Mesendoderm (in vitro differentiated cells): ENCODE measurements at regions not wholly inside any gene's neighbourhood (a gene's known extent, or its start where the extent isn't known, plus 50 kb on each side); places are given as distances from the start of the nearest gene placed in this dataset.
A peak's percentile ranks its signal among the peaks of the same experiment; 100 is the strongest.

ENCODE experiments used
- DNase-seq: peaks from one replicate; pipeline ENCODE4 v3.0.0; 2013
- H2AK5ac ChIP-seq: 2 replicates; pipeline ENCODE4 v1.6.1; 2013; ENCODE audit warnings: low read length, inconsistent platforms
- H2BK120ac ChIP-seq: 2 replicates; pipeline ENCODE4 v1.6.1; 2013; ENCODE audit warnings: low read depth, mild to moderate bottlenecking, low read length, moderate library complexity, mixed read lengths
- H2BK15ac ChIP-seq: replicated peaks from 2 replicates; pipeline ENCODE4 v1.6.1; 2013; ENCODE audit warnings: low read depth, mild to moderate bottlenecking, moderate library complexity
- H2BK5ac ChIP-seq: 2 replicates; pipeline ENCODE4 v1.6.1; 2013; ENCODE audit warnings: low read length, inconsistent platforms
- H3K18ac ChIP-seq: 2 replicates; pipeline ENCODE4 v1.6.1; 2013; ENCODE audit warnings: mild to moderate bottlenecking, low read length, mixed read lengths
- H3K23ac ChIP-seq: one replicate; pipeline ENCODE4 v1.6.1; 2013; ENCODE audit warnings: low read length
- H3K27ac ChIP-seq: 2 replicates; pipeline ENCODE4 v1.5.1; 2013; ENCODE audit warnings: low read depth, mild to moderate bottlenecking, inconsistent platforms, low read length, moderate library complexity
- H3K27me3 ChIP-seq: 2 replicates; pipeline ENCODE4 v1.6.1; 2013; ENCODE audit warnings: low read length, control low read depth, mild to moderate bottlenecking, inconsistent platforms; ENCODE audit not compliant: insufficient read depth, poor library complexity
- H3K36me3 ChIP-seq: 2 replicates; pipeline ENCODE4 v1.6.1; 2013; ENCODE audit warnings: low read length, inconsistent platforms; ENCODE audit not compliant: control insufficient read depth, insufficient read depth
- H3K4ac ChIP-seq: one replicate; pipeline ENCODE4 v1.6.1; 2013; ENCODE audit warnings: low read depth, mild to moderate bottlenecking, low read length, moderate library complexity
- H3K4me1 ChIP-seq: 2 replicates; pipeline ENCODE4 v1.6.1; 2013; ENCODE audit warnings: low read depth, low read length, inconsistent platforms; ENCODE audit not compliant: control insufficient read depth
- H3K4me2 ChIP-seq: 2 replicates; pipeline ENCODE4 v1.6.1; 2013; ENCODE audit warnings: low read length
- H3K4me3 ChIP-seq: 2 replicates; pipeline ENCODE4 v1.5.1; 2013; ENCODE audit warnings: mild to moderate bottlenecking, low read length
- H3K56ac ChIP-seq: one replicate; pipeline ENCODE4 v1.6.1; 2013; ENCODE audit warnings: low read length
- H3K79me1 ChIP-seq: 2 replicates; pipeline ENCODE4 v1.6.1; 2013; ENCODE audit warnings: low read length, inconsistent platforms
- H3K79me2 ChIP-seq: 2 replicates; pipeline ENCODE4 v1.6.1; 2013; ENCODE audit warnings: mild to moderate bottlenecking, low read length; ENCODE audit not compliant: control insufficient read depth, insufficient read depth
- H3K9ac ChIP-seq: 2 replicates; pipeline ENCODE4 v1.6.1; 2013; ENCODE audit warnings: low read length, inconsistent platforms
- H4K5ac ChIP-seq: one replicate; pipeline ENCODE4 v1.6.1; 2013; ENCODE audit warnings: low read length
- H4K8ac ChIP-seq: one replicate; pipeline ENCODE4 v1.6.1; 2013; ENCODE audit warnings: low read depth, mild to moderate bottlenecking, control low read depth, low read length, moderate library complexity
- WGBS: extraction: QIAGEN DNeasy Blood & Tissue Kit; methylation state at CpG from one replicate; pipeline ENCODE4 v1.1.7; 2013; ENCODE audit warnings: low lambda C conversion rate, missing lambda C conversion rate; ENCODE audit not compliant: insufficient coverage; ENCODE audit errors: extremely low coverage; 5-methylcytosine and 5-hydroxymethylcytosine counted together

DNA sequence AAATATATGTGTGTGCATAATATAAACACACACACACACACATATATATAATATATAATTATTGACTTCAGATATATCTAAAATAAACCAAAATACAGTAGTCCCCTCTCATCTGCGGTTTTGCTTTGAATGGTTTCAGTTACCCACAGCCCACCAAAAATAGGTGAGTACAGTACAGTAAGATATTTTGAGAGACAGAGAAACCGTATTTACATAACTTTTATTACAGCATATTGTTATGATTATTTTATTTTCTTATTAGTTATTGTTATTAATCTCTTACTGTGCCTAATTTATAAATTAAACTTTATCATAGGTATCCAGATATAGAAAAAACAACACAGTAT, 564.2 kb downstream of the ACTL7B start:
- Histone ChIP-seq H3K79me2 (no peaks in the 10 kb centered on the region), H2BK15ac (no peak overlapping the region), H3K9ac (no peak overlapping the region), H4K8ac (no peak overlapping the region), H3K4me1 (no peaks in the 10 kb centered on the region), H3K36me3 (no peaks in the 10 kb centered on the region), H3K23ac (no peak overlapping the region), H3K18ac (no peak overlapping the region), H3K4me2 (no peak overlapping the region), H2BK120ac (no peak overlapping the region), H3K79me1 (no peaks in the 10 kb centered on the region), H3K4me3 (no peak overlapping the region), H3K4ac (no peak overlapping the region), H2AK5ac (no peak overlapping the region), H3K27ac (no peak overlapping the region), H3K27me3 (no peaks in the 10 kb centered on the region), H4K5ac (no peak overlapping the region), H2BK5ac (no peak overlapping the region), H3K56ac (no peak overlapping the region)
- no CpG with 5 or more reads among the region's 2 CpGs for WGBS
- DNase-seq: no peak

DNA sequence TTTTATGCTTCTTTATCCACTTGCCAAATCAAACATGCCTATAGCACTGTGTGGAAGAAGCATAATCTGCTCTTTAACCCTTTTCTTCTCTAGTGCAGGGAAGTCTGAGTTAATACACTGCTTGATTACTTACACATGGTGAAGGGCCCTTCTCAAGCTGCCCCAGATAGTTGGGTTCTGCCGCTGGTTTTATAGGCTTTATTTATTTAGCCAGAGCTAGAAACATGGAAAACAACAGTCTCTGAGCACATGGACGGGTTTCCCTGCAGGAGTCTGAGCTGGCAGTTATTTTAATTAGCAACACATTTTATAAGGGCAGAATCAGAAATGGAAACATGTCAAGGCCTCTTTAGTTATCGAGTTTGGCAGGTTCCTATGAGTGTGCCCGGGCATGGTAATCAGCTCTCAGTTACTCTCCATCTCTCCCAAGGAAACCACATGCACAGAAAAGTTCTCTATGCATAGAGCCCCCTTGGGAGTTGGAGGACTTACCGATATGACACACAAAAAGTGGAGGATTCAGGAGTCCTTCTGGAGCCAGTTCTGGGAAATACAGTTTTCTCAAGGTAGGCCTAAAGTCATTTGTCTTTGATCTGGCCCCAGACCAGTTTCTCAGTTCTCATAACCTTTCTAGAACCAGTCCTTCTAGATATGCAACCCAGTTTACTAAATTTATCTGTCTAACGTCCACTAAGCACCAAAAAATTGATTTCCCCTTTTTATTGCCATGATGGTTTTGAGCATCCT, 564.8 kb downstream of the ACTL7B start:
- Histone ChIP-seq H2BK120ac (no peak overlapping the region), H3K4me2 (no peak overlapping the region), H2AK5ac (no peak overlapping the region), H3K18ac (no peak overlapping the region), H3K79me1 (no peaks in the 10 kb centered on the region), H2BK15ac (no peak overlapping the region), H3K4ac (no peak overlapping the region), H3K27me3 (no peaks in the 10 kb centered on the region), H3K4me3 (no peak overlapping the region), H3K56ac (no peak overlapping the region), H3K23ac (no peak overlapping the region), H3K79me2 (no peaks in the 10 kb centered on the region), H3K4me1 (no peaks in the 10 kb centered on the region), H4K5ac (no peak overlapping the region), H3K27ac (no peak overlapping the region), H3K9ac (no peak overlapping the region), H2BK5ac (no peak overlapping the region), H3K36me3 (no peaks in the 10 kb centered on the region), H4K8ac (no peak overlapping the region)
- no peak for DNase-seq
- no CpG with 5 or more reads among the region's 6 CpGs for WGBS

DNA sequence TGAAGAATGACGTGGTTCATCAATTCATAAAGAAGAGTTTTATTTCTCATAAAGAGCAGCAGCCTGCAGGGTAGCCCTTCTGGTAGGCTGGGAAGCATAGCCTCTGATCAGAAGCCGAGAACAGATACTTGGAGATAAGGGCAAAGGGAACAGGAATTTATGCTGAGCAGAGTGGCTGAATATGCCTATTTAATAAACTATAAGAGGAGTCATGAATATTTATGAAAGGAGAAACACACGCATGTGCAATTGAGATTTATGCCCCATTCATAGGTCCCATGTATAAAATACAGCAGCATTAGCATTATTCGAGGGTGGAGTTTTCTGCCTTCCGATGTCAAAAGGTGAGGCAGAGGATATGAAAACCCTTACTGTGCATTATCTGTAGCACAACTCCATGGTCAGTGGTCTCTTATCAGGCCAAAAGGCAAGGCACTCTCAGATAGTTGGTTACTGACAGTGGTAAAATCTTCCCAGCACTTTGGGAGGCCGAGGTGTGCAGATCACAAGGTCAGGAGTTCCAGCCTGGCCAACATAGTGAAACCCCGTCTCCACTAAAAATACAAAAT, 569.1 kb downstream of the ACTL7B start:
- no CpG with 5 or more reads among the region's 7 CpGs for WGBS
- Histone ChIP-seq H3K4me1 (no peaks in the 10 kb centered on the region), H4K5ac (no peak overlapping the region), H3K18ac (no peak overlapping the region), H3K79me2 (no peaks in the 10 kb centered on the region), H3K9ac (no peak overlapping the region), H4K8ac (no peak overlapping the region), H3K79me1 (no peaks in the 10 kb centered on the region), H3K4me3 (no peak overlapping the region), H3K36me3 (no peaks in the 10 kb centered on the region), H3K23ac (no peak overlapping the region), H2BK120ac (no peak overlapping the region), H3K27me3 (no peaks in the 10 kb centered on the region), H2AK5ac (no peak overlapping the region), H2BK15ac (no peak overlapping the region), H3K27ac (no peak overlapping the region), H3K56ac (no peak overlapping the region), H3K4ac (no peak overlapping the region), H3K4me2 (no peak overlapping the region), H2BK5ac (no peak overlapping the region)
- DNase-seq: peak; percentile 26

DNA sequence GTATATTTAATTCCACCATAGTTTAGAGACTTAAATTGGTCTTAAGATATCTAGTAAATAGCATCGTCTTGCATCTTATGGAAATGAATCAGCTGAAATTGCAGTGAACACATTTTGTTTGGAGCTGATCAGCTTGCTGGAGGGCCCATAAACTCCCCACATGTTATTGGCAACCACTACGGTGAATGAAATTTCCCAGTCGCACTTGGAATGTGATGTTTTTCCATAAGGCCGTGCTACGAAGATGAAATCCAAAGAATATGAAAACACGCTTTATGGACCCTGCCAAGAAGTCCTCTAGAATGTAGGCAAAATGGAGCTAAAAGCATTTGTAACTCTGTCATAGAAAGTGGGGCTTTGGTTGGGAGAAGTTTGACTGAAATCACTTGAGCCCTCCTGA, 572.1 kb downstream of the ACTL7B start:
- Histone ChIP-seq H2AK5ac (no peak overlapping the region), H3K79me2 (no peaks in the 10 kb centered on the region), H3K27ac (no peak overlapping the region), H2BK5ac (no peak overlapping the region), H4K5ac (no peak overlapping the region), H3K23ac (no peak overlapping the region), H3K4me1 (no peaks in the 10 kb centered on the region), H3K4ac (no peak overlapping the region), H2BK120ac (no peak overlapping the region), H2BK15ac (no peak overlapping the region), H3K27me3 (no peaks in the 10 kb centered on the region), H3K4me3 (no peak overlapping the region), H3K18ac (no peak overlapping the region), H3K79me1 (no peaks in the 10 kb centered on the region), H4K8ac (no peak overlapping the region), H3K4me2 (no peak overlapping the region), H3K9ac (no peak overlapping the region), H3K56ac (no peak overlapping the region), H3K36me3 (no peaks in the 10 kb centered on the region)
- DNase-seq: no peak
- no CpG with 5 or more reads among the region's 6 CpGs for WGBS

DNA sequence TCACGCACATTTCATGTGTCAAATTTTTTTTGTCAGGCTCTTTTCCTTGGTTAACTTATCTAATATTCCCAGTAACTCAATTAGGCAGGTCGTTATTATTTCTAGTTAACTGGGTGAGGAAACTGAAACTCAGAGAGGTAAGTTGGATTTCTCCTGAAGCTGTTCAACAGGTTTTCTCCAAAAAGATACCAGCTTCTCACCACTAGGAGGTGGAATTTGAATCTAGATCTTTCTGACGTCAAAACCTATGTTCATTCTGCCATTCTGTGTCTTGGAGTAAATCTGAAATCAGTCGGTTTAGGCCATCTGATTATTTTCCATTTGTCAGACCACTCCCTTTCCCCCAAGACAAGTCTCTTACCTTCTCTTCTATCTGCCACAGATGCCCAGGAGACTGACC, 572.9 kb downstream of the ACTL7B start:
- no peak overlapping the region for H3K9ac ChIP-seq
- no peaks in the 10 kb centered on the region for H3K79me2 ChIP-seq
- WGBS: no CpG with 5 or more reads among the region's 4 CpGs
- H3K27me3 ChIP-seq: no peaks in the 10 kb centered on the region
- no peak overlapping the region for H3K23ac ChIP-seq
- no peaks in the 10 kb centered on the region for H3K36me3 ChIP-seq
- H3K4me2 ChIP-seq: no peak overlapping the region
- no peaks in the 10 kb centered on the region for H3K79me1 ChIP-seq
- no peak overlapping the region for H2BK5ac ChIP-seq
- no peak overlapping the region for H3K18ac ChIP-seq
- peak; percentile 42 for DNase-seq
- H4K8ac ChIP-seq: no peak overlapping the region
- H2BK120ac ChIP-seq: no peak overlapping the region
- no peak overlapping the region for H4K5ac ChIP-seq
- H3K27ac ChIP-seq: no peak overlapping the region
- no peak overlapping the region for H3K4ac ChIP-seq
- no peak overlapping the region for H2BK15ac ChIP-seq
- H2AK5ac ChIP-seq: no peak overlapping the region
- H3K56ac ChIP-seq: no peak overlapping the region
- H3K4me1 ChIP-seq: no peaks in the 10 kb centered on the region
- H3K4me3 ChIP-seq: no peak overlapping the region

DNA sequence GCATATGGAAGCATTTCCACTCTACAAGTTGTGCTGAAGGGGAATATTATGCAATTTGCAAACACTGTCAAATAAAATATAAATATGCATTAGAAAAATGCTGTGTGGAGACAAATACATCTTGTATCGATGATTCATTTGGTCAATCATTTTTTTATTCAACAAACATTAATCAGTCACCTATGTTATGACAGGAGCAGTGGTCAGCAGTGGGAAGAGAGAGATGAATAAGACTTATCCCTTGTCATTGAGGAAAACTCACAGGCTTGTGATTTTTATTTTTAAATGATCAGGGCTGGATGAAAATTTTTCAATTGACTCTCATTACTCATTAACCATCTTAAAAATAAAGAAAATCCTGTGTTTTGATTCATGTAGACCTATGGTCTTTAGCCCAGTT, 574.1 kb downstream of the ACTL7B start:
- Histone ChIP-seq H3K79me1 (no peaks in the 10 kb centered on the region), H3K4me3 (no peak overlapping the region), H3K4ac (no peak overlapping the region), H3K23ac (no peak overlapping the region), H3K79me2 (no peaks in the 10 kb centered on the region), H2BK5ac (no peak overlapping the region), H2AK5ac (no peak overlapping the region), H2BK120ac (no peak overlapping the region), H3K36me3 (no peaks in the 10 kb centered on the region), H3K4me1 (no peaks in the 10 kb centered on the region), H3K4me2 (no peak overlapping the region), H3K27me3 (no peaks in the 10 kb centered on the region), H3K27ac (no peak overlapping the region), H2BK15ac (no peak overlapping the region), H4K5ac (no peak overlapping the region), H3K56ac (no peak overlapping the region), H4K8ac (no peak overlapping the region), H3K9ac (no peak overlapping the region), H3K18ac (no peak overlapping the region)
- WGBS: no CpG with 5 or more reads among the region's 1 CpG
- DNase-seq: no peak
